GM12892 (cell line): ENCODE measurements at regions not wholly inside any gene's neighbourhood (a gene's known extent, or its start where the extent isn't known, plus 50 kb on each side); places are given as distances from the start of the nearest gene placed in this dataset.
"Not testable (repeated sequence)": the region's sequence is repeated elsewhere in the genome, so short reads cannot be mapped to it uniquely, and the experiment has no call there.

ENCODE experiments used
- DNase-seq: peaks from one replicate; pipeline ENCODE4 v3.0.0; 2011; ENCODE audit not compliant: insufficient read length
- FAIRE-seq: peaks from 2 replicates; lab custom pipeline; 2011; peaks lifted over from hg19 to GRCh38; lab: Jason Lieb, UNC
- POLR2A ChIP-seq: IDR thresholded peaks from 2 replicates; pipeline ENCODE4 v1.6.1; 2011; ENCODE audit warnings: low read depth, low read length, control low read depth
- POLR2AphosphoS5 ChIP-seq: IDR thresholded peaks from 2 replicates; pipeline ENCODE4 v1.6.1; 2011; ENCODE audit warnings: low read depth, low read length, control low read depth
- TAF1 ChIP-seq: IDR thresholded peaks from 2 replicates; pipeline ENCODE4 v1.6.1; 2011; ENCODE audit warnings: low read depth, mild to moderate bottlenecking, control low read depth, low read length, borderline replicate concordance

- no peak for FAIRE-seq
- no peak for DNase-seq
- TF ChIP-seq POLR2AphosphoS5, result no peak
- TF ChIP-seq POLR2A, result no peak
- TF ChIP-seq TAF1, result no peak
These were observed 201.5 kb upstream of the CAND1 start for GRCh38 chr12:67067453-67068203.

GRCh38 chr12:67068204-67068731 is 200.9 kb upstream of the CAND1 start:
- TF ChIP-seq POLR2A (no peak), TAF1 (no peak), POLR2AphosphoS5 (no peak)
- no peak for FAIRE-seq
- no peak for DNase-seq

GRCh38 chr12:67068761-67069450 is 200.3 kb upstream of the CAND1 start:
- DNase-seq (peak; percentile 14), FAIRE-seq (no peak)
- no peak for TF ChIP-seq POLR2A
- no peak for TF ChIP-seq POLR2AphosphoS5
- TF ChIP-seq TAF1, result no peak

DNA sequence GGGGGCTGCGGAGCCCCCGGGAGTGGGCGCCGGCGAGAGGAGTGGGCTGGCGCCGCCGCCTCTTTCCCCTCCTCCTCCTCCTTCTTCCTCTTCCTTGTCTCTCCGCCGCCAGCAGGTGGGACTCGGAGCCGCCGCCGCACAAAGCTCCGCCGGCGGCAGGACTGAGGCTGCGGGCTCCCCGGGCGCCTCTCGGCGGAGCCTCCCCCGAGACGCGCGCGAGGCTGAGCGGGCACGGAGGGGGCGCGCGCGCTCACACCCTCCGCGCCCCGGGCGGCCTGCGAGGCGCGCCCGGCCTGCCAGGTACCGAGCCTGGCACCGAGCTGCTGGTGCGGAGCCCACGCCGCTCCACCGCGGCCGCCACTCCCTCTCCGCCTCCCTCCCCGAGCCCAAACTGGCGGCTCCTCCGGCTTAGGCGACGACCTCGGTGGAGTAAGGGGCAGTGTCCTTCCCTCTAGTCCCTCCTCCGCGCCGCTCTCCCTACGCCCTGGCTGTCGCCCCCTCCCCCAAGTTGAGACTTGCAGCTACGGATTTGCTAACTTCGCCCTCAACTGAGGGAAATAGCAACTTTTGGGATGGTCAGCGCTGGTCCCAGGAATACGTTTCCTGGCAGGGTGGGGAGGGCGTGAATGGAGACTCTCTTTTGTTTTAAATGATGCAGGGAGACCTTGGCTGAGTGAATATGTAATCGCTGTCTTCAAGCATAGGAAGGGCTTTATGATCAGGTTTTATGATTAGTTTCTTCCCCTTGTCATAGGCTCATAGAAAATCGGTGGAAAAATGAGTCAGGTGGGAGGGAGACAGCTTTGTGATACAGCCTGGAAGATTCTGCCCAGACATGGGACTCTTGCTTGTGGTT is 199.5 kb upstream of the CAND1 start:
- no peak for TF ChIP-seq POLR2A
- no peak for TF ChIP-seq TAF1
- no peak for TF ChIP-seq POLR2AphosphoS5
- DNase-seq, result peak; percentile 13
- no peak for FAIRE-seq

GRCh38 chr12:67070307-67070600 is 198.9 kb upstream of the CAND1 start:
- TF ChIP-seq TAF1 (no peak), POLR2AphosphoS5 (no peak), POLR2A (no peak)
- DNase-seq, result no peak
- no peak for FAIRE-seq

GRCh38 chr12:67070604-67071003 is 198.6 kb upstream of the CAND1 start:
- FAIRE-seq (no peak), DNase-seq (no peak)
- TF ChIP-seq POLR2A (no peak), TAF1 (no peak), POLR2AphosphoS5 (no peak)

DNA sequence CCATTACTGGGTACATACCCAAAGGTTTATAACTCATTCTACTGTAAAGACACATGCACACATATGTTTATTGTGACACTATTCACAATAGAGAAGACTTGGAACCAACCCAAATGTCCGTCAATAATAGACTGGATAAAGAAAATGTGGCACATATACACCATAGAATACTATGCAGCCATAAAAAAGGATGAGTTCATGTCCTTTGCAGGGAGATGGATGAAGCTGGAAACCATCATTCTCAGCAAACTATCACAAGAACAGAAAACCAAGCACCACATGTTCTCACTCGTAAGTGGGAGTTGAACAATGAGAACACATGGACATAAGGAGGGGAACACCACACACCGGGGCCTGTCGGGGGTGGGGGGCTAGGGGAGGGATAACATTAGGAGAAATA is 196.9 kb upstream of the CAND1 start:
- DNase-seq, FAIRE-seq: not testable (repeated sequence)

DNA sequence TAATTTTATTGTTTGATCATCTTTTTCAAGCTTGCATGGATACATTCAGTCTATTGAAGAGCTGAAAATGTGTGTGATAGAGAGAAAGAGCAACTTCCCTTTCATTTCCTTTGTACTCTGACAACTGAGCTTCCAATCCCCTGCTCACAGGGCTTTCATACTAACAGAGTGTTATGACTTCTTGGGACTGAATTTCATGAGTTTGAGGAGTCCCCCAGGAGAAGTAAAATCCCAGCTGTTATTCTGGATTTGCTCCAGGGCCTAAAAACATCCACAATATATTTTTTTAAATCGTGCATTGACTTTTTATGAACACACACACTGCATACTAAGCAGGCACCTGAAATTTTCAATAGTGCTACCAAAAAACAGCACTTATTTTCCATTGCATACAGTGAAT is 195.8 kb upstream of the CAND1 start:
- no peak for DNase-seq
- no peak for FAIRE-seq
- no peak for TF ChIP-seq TAF1
- TF ChIP-seq POLR2AphosphoS5, result no peak
- no peak for TF ChIP-seq POLR2A

DNA sequence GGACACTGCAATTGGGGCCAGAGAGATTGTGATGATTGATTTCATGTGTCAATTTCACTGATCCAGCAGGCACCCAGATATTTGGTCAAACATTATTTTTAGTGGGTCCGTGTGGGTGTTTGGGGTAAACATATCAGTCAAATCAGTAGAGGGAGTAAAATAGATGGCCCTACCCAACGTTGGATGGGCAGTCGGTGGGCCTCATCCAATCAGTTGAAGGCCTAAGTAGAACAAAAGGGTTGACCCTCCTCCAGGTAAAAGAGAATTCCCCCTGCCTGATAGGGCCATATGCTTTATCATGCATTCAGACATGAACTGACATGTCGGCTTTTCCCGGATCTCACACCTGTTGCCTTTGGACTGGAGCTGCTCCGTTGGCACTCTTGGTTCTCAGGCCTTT is 195.1 kb upstream of the CAND1 start:
- no peak for FAIRE-seq
- TF ChIP-seq POLR2A (no peak), POLR2AphosphoS5 (no peak), TAF1 (no peak)
- no peak for DNase-seq

- no peak for TF ChIP-seq TAF1
- no peak for TF ChIP-seq POLR2AphosphoS5
- TF ChIP-seq POLR2A, result no peak
- FAIRE-seq, result no peak
- no peak for DNase-seq
These were observed 191.5 kb upstream of the CAND1 start for GRCh38 chr12:67077617-67078016.

DNA sequence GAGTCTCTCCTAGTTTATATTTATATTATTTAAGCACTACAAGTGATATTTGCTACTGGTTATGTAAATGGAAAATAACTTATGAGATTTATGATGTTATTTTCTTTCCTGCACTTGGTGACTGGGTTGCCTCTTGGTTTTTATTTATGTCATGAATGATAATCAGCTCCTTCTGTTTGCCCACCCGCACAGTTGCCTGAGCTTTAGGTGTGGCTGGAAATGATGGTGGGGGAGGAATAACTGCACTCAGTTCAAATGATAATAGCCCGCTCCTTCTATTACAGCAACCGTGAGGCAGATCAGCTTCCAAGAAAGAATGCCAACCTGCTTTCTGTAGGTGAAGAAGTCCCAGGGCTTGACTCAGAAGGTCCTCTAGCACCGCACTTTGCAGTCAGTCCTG is 190.2 kb upstream of the CAND1 start:
- TF ChIP-seq POLR2A, result no peak
- TF ChIP-seq TAF1, result no peak
- no peak for TF ChIP-seq POLR2AphosphoS5
- FAIRE-seq (no peak), DNase-seq (no peak)

GRCh38 chr12:67080637-67081036 is 188.5 kb upstream of the CAND1 start:
- DNase-seq (no peak), FAIRE-seq (no peak)
- TF ChIP-seq TAF1 (no peak), POLR2A (no peak), POLR2AphosphoS5 (no peak)

GRCh38 chr12:67082221-67082620 is 186.9 kb upstream of the CAND1 start:
- TF ChIP-seq POLR2A (no peak), POLR2AphosphoS5 (no peak), TAF1 (no peak)
- DNase-seq (no peak), FAIRE-seq (no peak)
